ENCODE measurements at regions not wholly inside any gene's neighbourhood (a gene's known extent, or its start where the extent isn't known, plus 50 kb on each side); places are given as distances from the start of the nearest gene placed in this dataset.

GRCh38 chr5:121171834-121172233 lies 679.8 kb upstream of the FTMT start:
- in situ Hi-C loops (cut with MboI; ENCODE audit: low pct_unique_long_range_greater_than_20kb in 2 of 9, low sequenced_read_pairs in 9 of 9, unreplicated experiment in 9 of 9), result no loop called here
- Histone ChIP-seq H3K4me1 (replicated peaks in 1 of 2) (no peaks in the 10 kb centered on the region), H3K27ac (no peak overlapping the region), H3K4me3 (no peak overlapping the region)
- WGBS, 10 experiments, result 14 to 100% (median 63%) methylated on average over 1 to 2 of the region's 2 CpGs; no CpG with 5 or more reads in 3 of the 10 experiments
- ATAC-seq (replicated peaks in 6 of 8), result no peak

- ATAC-seq (replicated peaks in 6 of 8), result no peak
- WGBS, 10 experiments, result 0 to 75% (median 57%) methylated on average over 1 of the region's 1 CpG; no CpG with 5 or more reads in 1 of the 10 experiments
- Histone ChIP-seq H3K4me3 (no peak overlapping the region), H3K27ac (no peak overlapping the region), H3K4me1 (replicated peaks in 1 of 2) (no peaks in the 10 kb centered on the region)
- in situ Hi-C loops (cut with MboI; ENCODE audit: low pct_unique_long_range_greater_than_20kb in 2 of 9, low sequenced_read_pairs in 9 of 9, unreplicated experiment in 9 of 9), result no loop called here
These were observed 677.3 kb upstream of the FTMT start for GRCh38 chr5:121174351-121174750.

GRCh38 chr5:121175986-121176385 lies 675.7 kb upstream of the FTMT start:
- WGBS, 10 experiments, result 56 to 100% (median 83%) methylated on average over 2 to 3 of the region's 3 CpGs
- Histone ChIP-seq H3K27ac (no peak overlapping the region), H3K4me3 (no peak overlapping the region), H3K4me1 (replicated peaks in 1 of 2) (no peaks in the 10 kb centered on the region)
- ATAC-seq (replicated peaks in 6 of 8), result no peak
- in situ Hi-C loops (cut with MboI; ENCODE audit: low pct_unique_long_range_greater_than_20kb in 2 of 9, low sequenced_read_pairs in 9 of 9, unreplicated experiment in 9 of 9), result no loop called here

- 53 to 91% (median 83%) methylated on average over 1 to 6 of the region's 6 CpGs for WGBS, 10 experiments
- no peaks in the 10 kb centered on the region for H3K4me1 ChIP-seq (replicated peaks in 1 of 2)
- in situ Hi-C loops (cut with MboI; ENCODE audit: low pct_unique_long_range_greater_than_20kb in 2 of 9, low sequenced_read_pairs in 9 of 9, unreplicated experiment in 9 of 9), result no loop called here
- ATAC-seq (replicated peaks in 6 of 8), result no peak
- no peak overlapping the region for H3K27ac ChIP-seq
- no peak overlapping the region for H3K4me3 ChIP-seq
These were observed 668.7 kb upstream of the FTMT start for GRCh38 chr5:121182788-121183490.

- ATAC-seq (replicated peaks in 6 of 8), result peak in 1 of 8 experiments; percentile 33
- no peaks in the 10 kb centered on the region for H3K4me1 ChIP-seq (replicated peaks in 1 of 2)
- H3K27ac ChIP-seq, result no peak overlapping the region
- in situ Hi-C loops (cut with MboI; ENCODE audit: low pct_unique_long_range_greater_than_20kb in 2 of 9, low sequenced_read_pairs in 9 of 9, unreplicated experiment in 9 of 9), result no loop called here
- H3K4me3 ChIP-seq, result no peak overlapping the region
- WGBS, 10 experiments, result 22 to 90% (median 55%) methylated on average over 1 to 3 of the region's 3 CpGs
These were observed 662.8 kb upstream of the FTMT start for GRCh38 chr5:121188849-121189248.

GRCh38 chr5:121189342-121190305 lies 662.1 kb upstream of the FTMT start:
- Histone ChIP-seq H3K4me3 (no peak overlapping the region), H3K4me1 (replicated peaks in 1 of 2) (no peaks in the 10 kb centered on the region), H3K27ac (no peak overlapping the region)
- ATAC-seq (replicated peaks in 6 of 8), result peak in 3 of 8 experiments; percentile 24 to 61 (median 40)
- in situ Hi-C loops (cut with MboI; ENCODE audit: low pct_unique_long_range_greater_than_20kb in 2 of 9, low sequenced_read_pairs in 9 of 9, unreplicated experiment in 9 of 9), result no loop called here
- 30 to 100% (median 73%) methylated on average over 1 to 4 of the region's 4 CpGs; no CpG with 5 or more reads in 1 of the 10 experiments for WGBS, 10 experiments

- H3K4me1 ChIP-seq (replicated peaks in 1 of 2), result no peaks in the 10 kb centered on the region
- H3K4me3 ChIP-seq, result no peak overlapping the region
- ATAC-seq (replicated peaks in 6 of 8), result peak in 2 of 8 experiments; percentile 62 to 72
- no peak overlapping the region for H3K27ac ChIP-seq
- 3 to 95% (median 83%) methylated on average over 1 to 5 of the region's 5 CpGs for WGBS, 10 experiments
- in situ Hi-C loops (cut with MboI; ENCODE audit: low pct_unique_long_range_greater_than_20kb in 2 of 9, low sequenced_read_pairs in 9 of 9, unreplicated experiment in 9 of 9), result no loop called here
These were observed 652.3 kb upstream of the FTMT start for GRCh38 chr5:121199216-121199999.

GRCh38 chr5:121218086-121218485 lies 633.6 kb upstream of the FTMT start:
- 0 to 100% (median 54%) methylated on average over 1 of the region's 1 CpG; no CpG with 5 or more reads in 3 of the 10 experiments for WGBS, 10 experiments
- no peak for ATAC-seq (replicated peaks in 6 of 8)
- in situ Hi-C loops (cut with MboI; ENCODE audit: low pct_unique_long_range_greater_than_20kb in 2 of 9, low sequenced_read_pairs in 9 of 9, unreplicated experiment in 9 of 9), result no loop called here
- Histone ChIP-seq H3K4me3 (no peak overlapping the region), H3K27ac (no peak overlapping the region), H3K4me1 (replicated peaks in 1 of 2) (no peaks in the 10 kb centered on the region)

- H3K4me3 ChIP-seq, result no peak overlapping the region
- ATAC-seq (replicated peaks in 6 of 8), result no peak
- H3K4me1 ChIP-seq (replicated peaks in 1 of 2), result no peaks in the 10 kb centered on the region
- in situ Hi-C loops (cut with MboI; ENCODE audit: low pct_unique_long_range_greater_than_20kb in 2 of 9, low sequenced_read_pairs in 9 of 9, unreplicated experiment in 9 of 9), result no loop called here
- no peak overlapping the region for H3K27ac ChIP-seq
- 42 to 100% (median 75%) methylated on average over 1 to 2 of the region's 3 CpGs; no CpG with 5 or more reads in 5 of the 10 experiments for WGBS, 10 experiments
These were observed 630.2 kb upstream of the FTMT start for GRCh38 chr5:121221483-121221882.

- in situ Hi-C loops (cut with MboI; ENCODE audit: low pct_unique_long_range_greater_than_20kb in 2 of 9, low sequenced_read_pairs in 9 of 9, unreplicated experiment in 9 of 9), result no loop called here
- no peaks in the 10 kb centered on the region for H3K4me1 ChIP-seq (replicated peaks in 1 of 2)
- WGBS, 10 experiments, result 19 to 83% (median 47%) methylated on average over 2 of the region's 2 CpGs; no CpG with 5 or more reads in 4 of the 10 experiments
- H3K27ac ChIP-seq, result no peak overlapping the region
- peak in 2 of 8 experiments; percentile 73 to 75 for ATAC-seq (replicated peaks in 6 of 8)
- H3K4me3 ChIP-seq, result no peak overlapping the region
These were observed 624.9 kb upstream of the FTMT start for GRCh38 chr5:121226765-121227164.

GRCh38 chr5:121239951-121240350 lies 611.7 kb upstream of the FTMT start:
- no peak for ATAC-seq (replicated peaks in 6 of 8)
- Histone ChIP-seq H3K4me1 (replicated peaks in 1 of 2) (no peaks in the 10 kb centered on the region), H3K4me3 (no peak overlapping the region), H3K27ac (no peak overlapping the region)
- in situ Hi-C loops (cut with MboI; ENCODE audit: low pct_unique_long_range_greater_than_20kb in 2 of 9, low sequenced_read_pairs in 9 of 9, unreplicated experiment in 9 of 9), result no loop called here

GRCh38 chr5:121246971-121247370 lies 604.7 kb upstream of the FTMT start:
- Histone ChIP-seq H3K27ac (no peak overlapping the region), H3K4me1 (replicated peaks in 1 of 2) (no peaks in the 10 kb centered on the region), H3K4me3 (no peak overlapping the region)
- in situ Hi-C loops (cut with MboI; ENCODE audit: low pct_unique_long_range_greater_than_20kb in 2 of 9, low sequenced_read_pairs in 9 of 9, unreplicated experiment in 9 of 9), result no loop called here
- ATAC-seq (replicated peaks in 6 of 8), result no peak
- WGBS, 10 experiments, result 20 to 92% (median 48%) methylated on average over 1 to 3 of the region's 3 CpGs; no CpG with 5 or more reads in 1 of the 10 experiments

GRCh38 chr5:121251954-121252353 lies 599.7 kb upstream of the FTMT start:
- Histone ChIP-seq H3K27ac (no peak overlapping the region), H3K4me1 (replicated peaks in 1 of 2) (no peaks in the 10 kb centered on the region), H3K4me3 (no peak overlapping the region)
- ATAC-seq (replicated peaks in 6 of 8), result no peak
- WGBS, 10 experiments, result 29 to 100% (median 77%) methylated on average over 2 to 5 of the region's 5 CpGs
- in situ Hi-C loops (cut with MboI; ENCODE audit: low pct_unique_long_range_greater_than_20kb in 2 of 9, low sequenced_read_pairs in 9 of 9, unreplicated experiment in 9 of 9), result no loop called here
